ENCODE measurements at regions not wholly inside any gene's neighbourhood (a gene's known extent, or its start where the extent isn't known, plus 50 kb on each side); places are given as distances from the start of the nearest gene placed in this dataset.

- TF ChIP-seq CTCF (IDR thresholded peaks at IDR 0.05; ENCODE audit: borderline replicate concordance, extremely low read depth, low read length, poor library complexity, severe bottlenecking) = no peak
- no peak for TF ChIP-seq EZH2 (IDR thresholded peaks at IDR 0.05; ENCODE audit: borderline replicate concordance, low read depth, low read length, severe bottlenecking)
Observed at GRCh38 chr18:25516747-25517498, 165.0 kb upstream of the ZNF521 start.
